Transverse colon (tissue), 4 donors: ENCODE measurements at regions not wholly inside any gene's neighbourhood (a gene's known extent, or its start where the extent isn't known, plus 50 kb on each side); places are given as distances from the start of the nearest gene placed in this dataset.

Experiments used
- DNase-seq: peaks from one replicate; pipeline ENCODE4 v3.0.0-alpha.2; 2019
- H3K27ac ChIP-seq, 4 donors: fragments of 200-600 bp; sonication (generic); 2 replicates each; pipeline ENCODE4 v1.5.1; 2016 to 2018; ENCODE audit warnings: inconsistent platforms in 4 of 4
- H3K27me3 ChIP-seq: fragments of 200-600 bp; sonication (generic); 2 replicates; pipeline ENCODE4 v1.5.1; 2017; ENCODE audit warnings: inconsistent platforms
- H3K36me3 ChIP-seq, 4 donors: fragments of 200-600 bp; sonication (generic); 2 replicates each; pipeline ENCODE4 v1.5.1; 2017 to 2019; ENCODE audit warnings: inconsistent platforms in 4 of 4
- H3K4me1 ChIP-seq, 4 donors: fragments of 200-600 bp; sonication (generic); 2 replicates each; pipeline ENCODE4 v1.5.1; 2017 to 2020; ENCODE audit warnings: inconsistent platforms in 4 of 4
- H3K4me3 ChIP-seq, 4 donors: fragments of 200-600 bp; sonication (generic); 1 replicate in 1 of 4; 2 replicates in 3 of 4; pipeline versions ENCODE4 v1.5.1 to v1.6.1; 2017 to 2019; ENCODE audit warnings: inconsistent platforms in 4 of 4
- H3K9me3 ChIP-seq, 2 donors: fragments of 200-600 bp; sonication (generic); 2 replicates each; pipeline ENCODE4 v1.5.1; 2017 to 2019; ENCODE audit warnings: inconsistent platforms in 2 of 2
- CTCF ChIP-seq, 5 experiments: fragments of 200-600 bp in 3 of 5; fragments of 450-650 bp in 2 of 5; sonication (generic) in 3 of 5; IDR thresholded peaks; 1 replicate in 2 of 5; 2 replicates in 3 of 5; pipeline ENCODE4 v1.5.1; 2016 to 2017; ENCODE audit warnings: antibody characterized with exemption in 5 of 5, inconsistent platforms in 3 of 5, mild to moderate bottlenecking in 2 of 5, moderate library complexity in 1 of 5
- EP300 ChIP-seq: sonication (generic); formaldehyde crosslinking; IDR thresholded peaks from one replicate; pipeline ENCODE4 v1.6.1; 2017; ENCODE audit warnings: antibody characterized with exemption, low read depth
- POLR2A ChIP-seq: fragments of 450-650 bp; IDR thresholded peaks from one replicate; pipeline ENCODE4 v1.6.1; 2016; ENCODE audit warnings: antibody characterized with exemption, mild to moderate bottlenecking, moderate library complexity
- POLR2AphosphoS5 ChIP-seq, 3 donors: sonication (generic); formaldehyde crosslinking; IDR thresholded peaks; one replicate each; pipeline ENCODE4 v1.6.1; 2016; ENCODE audit warnings: antibody characterized with exemption in 3 of 3
- WGBS, 2 donors: methylation state at CpG; one replicate each; pipeline ENCODE4 v1.1.5; 2018; ENCODE audit warnings: low coverage in 1 of 2; 5-methylcytosine and 5-hydroxymethylcytosine counted together
- in situ Hi-C, 4 donors: fragments of 200-750 bp; cut with MboI; loops; one replicate each; pipeline versions ENCODE4 v1.15.0 to v1.15.1; 2017; ENCODE audit warnings: low sequenced_read_pairs in 3 of 4, low pct_ligation_motif_present in 1 of 4, low pct_unique_long_range_greater_than_20kb in 1 of 4
- intact Hi-C: fragments of 100-400 bp; cut with DNase I; formaldehyde crosslinking; loops from one replicate; pipeline ENCODE4 v1.15.1; 2023; ENCODE audit warnings: low total_unique reads

- DNase-seq, result no peak
- H3K9me3 ChIP-seq, result no peaks in the 10 kb centered on the region
- TF ChIP-seq POLR2AphosphoS5 (IDR thresholded peaks at IDR 0.05), result no peak
- TF ChIP-seq CTCF (IDR thresholded peaks at IDR 0.05), result no peak
- no peak for TF ChIP-seq POLR2A
- TF ChIP-seq EP300, result no peak
- peaks cover 7% of the 10 kb centered on the region for H3K27me3 ChIP-seq
- H3K4me1 ChIP-seq, result no peaks in the 10 kb centered on the region
- H3K36me3 ChIP-seq, result no peaks in the 10 kb centered on the region
- H3K27ac ChIP-seq, result no peak overlapping the region
- 50 to 74% methylated on average over 2 to 3 of the region's 3 CpGs for WGBS, 2 donors
- no peak overlapping the region for H3K4me3 ChIP-seq
- in situ Hi-C loops (no loop called here), intact Hi-C loops (no loop called here)
These were observed 92.0 kb downstream of the SLC17A6 start for GRCh38 chr11:22430141-22430541.
